ENCODE measurements at regions not wholly inside any gene's neighbourhood (a gene's known extent, or its start where the extent isn't known, plus 50 kb on each side); places are given as distances from the start of the nearest gene placed in this dataset.

- no peak for TF ChIP-seq ELF4 (CRISPR knock-in tag; IDR thresholded peaks at IDR 0.05; ENCODE audit: borderline replicate concordance)
- no peak for TF ChIP-seq CREB3 (CRISPR knock-in tag; IDR thresholded peaks at IDR 0.05)
- TF ChIP-seq HOXA9 (CRISPR knock-in tag; IDR thresholded peaks at IDR 0.05; ENCODE audit: borderline replicate concordance) = no peak
- no peak for TF ChIP-seq SMC3 (IDR thresholded peaks at IDR 0.05; ENCODE audit: low read length)
- no peak for TF ChIP-seq U2AF1 (optimal IDR thresholded peaks at IDR 0.05; ENCODE audit: low read depth, low read length)
- no peak for TF ChIP-seq REST (IDR thresholded peaks at IDR 0.05; ENCODE audit: borderline replicate concordance in 1 of 2, low read depth in 1 of 2, low read length in 2 of 2)
- TF ChIP-seq POLR2A (IDR thresholded peaks at IDR 0.05; ENCODE audit: insufficient read depth in 1 of 2, low read depth in 2 of 2, low read length in 2 of 2) = no peak
- no peak for TF ChIP-seq PAX8 (CRISPR knock-in tag; IDR thresholded peaks at IDR 0.05; ENCODE audit: borderline replicate concordance)
- no peak for TF ChIP-seq ATM (IDR thresholded peaks at IDR 0.05; ENCODE audit: borderline replicate concordance)
- no peak for TF ChIP-seq CTCF (CRISPR knock-in tag; IDR thresholded peaks at IDR 0.05)
Observed at GRCh38 chr14:25140411-25140810, 90.5 kb upstream of the STXBP6 start.

Measured in HepG2 (cell line).